ENCODE measurements at regions not wholly inside any gene's neighbourhood (a gene's known extent, or its start where the extent isn't known, plus 50 kb on each side); places are given as distances from the start of the nearest gene placed in this dataset.

GRCh38 chr11:26109658-26110368, 222.1 kb upstream of the ANO3 start:
- no peak for TF ChIP-seq POLR2A (IDR thresholded peaks at IDR 0.05; ENCODE audit: low read length)
- no peak for TF ChIP-seq GATA1 (IDR thresholded peaks at IDR 0.05; ENCODE audit: low read depth, low read length)

Measured in erythroblast (primary cell).